Stimulated activated CD8-positive, alpha-beta memory T cell treated with anti-CD3 and anti-CD28 coated beads, Interleukin-15, amount 100 ng/mL, for 24 hours (primary cell): ENCODE measurements at regions not wholly inside any gene's neighbourhood (a gene's known extent, or its start where the extent isn't known, plus 50 kb on each side); places are given as distances from the start of the nearest gene placed in this dataset.

Experiments used
- DNase-seq: peaks from one replicate; pipeline ENCODE4 v3.0.0-alpha.2; 2020; ENCODE audit warnings: low read depth

DNA sequence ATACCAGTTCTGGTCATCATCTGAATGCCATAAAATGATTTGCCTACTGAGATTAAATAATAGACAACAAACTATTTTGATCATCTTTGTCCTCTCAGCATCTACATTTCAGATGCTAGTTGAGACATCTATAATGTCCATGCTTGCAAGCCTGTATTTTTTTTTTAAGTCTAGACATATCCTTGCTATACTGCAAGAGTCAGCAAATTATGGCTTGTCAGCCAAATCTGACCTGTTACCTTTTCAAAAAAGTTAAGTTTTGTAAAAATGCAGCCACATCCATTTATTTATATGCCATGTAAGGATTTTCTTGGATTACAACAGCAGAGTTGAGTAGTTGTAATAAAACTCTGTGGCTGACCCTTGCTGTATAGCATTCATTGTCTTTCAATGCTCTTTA, 1355.7 kb upstream of the FAM98A start:
- DNase-seq, result no peak

DNA sequence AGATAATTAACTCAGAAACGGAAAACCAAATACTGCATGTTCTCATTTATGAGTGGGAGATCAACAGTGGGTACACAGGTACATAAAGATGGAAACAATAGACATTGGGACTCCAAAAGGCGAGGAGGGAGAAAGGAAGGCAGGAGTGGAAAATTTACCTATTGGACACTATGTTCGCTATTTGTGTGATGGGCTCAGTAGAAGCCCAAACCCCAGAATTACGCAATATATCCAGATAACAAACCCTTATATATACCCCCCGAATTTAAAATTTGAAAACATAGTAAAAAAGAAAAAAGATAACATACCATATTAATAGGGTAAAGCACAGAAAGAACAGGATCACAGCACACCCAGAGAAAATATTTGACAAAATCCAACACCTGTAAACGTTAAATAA, 1351.7 kb upstream of the FAM98A start:
- no peak for DNase-seq

DNA sequence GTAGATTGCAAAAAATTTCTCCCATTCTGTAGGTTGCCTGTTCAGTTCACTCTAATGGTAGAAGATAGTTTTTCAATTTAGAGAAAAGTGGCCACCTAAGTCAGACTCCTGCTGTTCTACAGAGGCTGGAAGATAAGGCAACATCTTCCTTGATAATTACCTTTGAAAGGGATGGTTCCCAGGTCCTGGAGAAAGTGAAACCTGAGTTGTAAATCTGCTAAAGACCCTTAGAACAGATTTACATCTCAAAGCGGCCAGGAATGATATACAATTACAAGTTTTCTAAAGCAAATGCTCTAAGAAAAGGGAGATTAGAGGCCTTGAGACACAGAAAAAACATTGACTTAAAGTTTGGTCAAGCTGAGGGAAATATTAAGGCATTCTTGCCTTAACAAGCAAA, 1350.2 kb upstream of the FAM98A start:
- no peak for DNase-seq

DNA sequence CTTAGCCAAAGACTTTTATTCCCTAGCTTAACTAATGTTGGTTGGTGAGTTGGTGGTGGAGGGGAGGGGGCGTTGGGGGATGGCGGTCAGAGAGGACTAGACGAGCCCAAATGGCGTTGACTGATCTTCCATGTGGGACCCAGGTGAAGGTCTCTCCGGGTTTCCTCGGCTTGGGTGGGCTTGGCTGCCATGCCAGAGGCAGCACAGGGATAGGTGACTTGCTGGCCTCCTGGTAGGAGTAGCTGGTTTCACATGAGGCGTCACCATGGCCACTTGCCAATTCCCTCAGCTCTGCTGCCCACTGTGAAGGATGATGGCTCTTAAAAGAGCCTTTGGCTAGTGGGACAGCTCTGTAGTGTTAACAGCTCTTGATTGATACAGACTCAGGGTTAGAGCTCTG, 1337.0 kb upstream of the FAM98A start:
- DNase-seq, result no peak

DNA sequence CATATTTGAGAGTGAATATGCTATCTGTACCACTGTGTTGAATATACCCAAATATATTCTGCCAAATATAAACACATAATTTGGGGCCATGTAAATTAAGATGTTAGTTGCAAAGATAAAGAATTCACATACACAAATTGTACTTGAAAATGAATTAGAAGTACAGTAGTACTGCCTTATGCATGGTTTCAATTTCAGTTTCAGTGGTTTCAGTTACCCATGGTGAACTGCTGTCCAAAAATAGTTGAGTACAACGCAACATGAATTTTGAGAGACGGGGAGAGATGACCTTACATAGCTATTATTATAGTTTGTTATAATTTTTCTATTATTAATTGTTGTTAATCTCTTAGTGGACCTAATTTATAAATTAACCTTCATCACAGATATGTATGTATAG, 1313.0 kb upstream of the FAM98A start:
- no peak for DNase-seq

DNA sequence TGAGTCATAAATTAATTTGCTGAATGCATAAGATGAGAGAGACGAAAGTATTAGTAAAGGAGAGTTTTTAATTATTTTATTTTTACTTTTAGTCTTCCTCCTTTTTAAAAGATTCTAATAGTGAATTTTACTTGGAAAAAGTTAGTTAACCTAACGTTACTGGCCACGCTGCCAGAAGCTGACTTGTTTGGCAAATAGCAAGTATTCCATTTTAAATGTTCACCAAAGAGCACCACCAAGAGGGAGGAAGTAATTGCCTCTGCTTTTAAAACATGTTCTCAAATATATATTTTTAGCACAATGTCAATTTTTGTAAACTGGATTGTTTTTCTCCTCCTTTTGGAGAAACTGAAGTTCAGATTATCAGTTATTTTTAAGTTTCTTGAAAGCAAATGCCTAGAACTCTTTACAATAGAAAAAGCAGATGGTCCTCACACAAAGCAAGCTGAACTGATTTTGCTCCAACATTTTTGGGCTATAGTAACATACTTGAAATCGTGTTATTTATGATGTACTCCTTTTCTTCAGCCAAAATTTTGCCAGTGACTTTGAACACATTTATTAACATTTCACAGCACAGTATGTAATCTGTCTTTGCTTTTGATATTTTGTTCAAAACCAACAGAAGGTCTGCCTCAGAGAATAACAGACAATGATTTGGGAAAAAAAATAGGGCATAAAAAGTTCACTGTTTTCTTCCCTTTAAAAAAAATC, 1311.0 kb upstream of the FAM98A start:
- DNase-seq, result no peak

DNA sequence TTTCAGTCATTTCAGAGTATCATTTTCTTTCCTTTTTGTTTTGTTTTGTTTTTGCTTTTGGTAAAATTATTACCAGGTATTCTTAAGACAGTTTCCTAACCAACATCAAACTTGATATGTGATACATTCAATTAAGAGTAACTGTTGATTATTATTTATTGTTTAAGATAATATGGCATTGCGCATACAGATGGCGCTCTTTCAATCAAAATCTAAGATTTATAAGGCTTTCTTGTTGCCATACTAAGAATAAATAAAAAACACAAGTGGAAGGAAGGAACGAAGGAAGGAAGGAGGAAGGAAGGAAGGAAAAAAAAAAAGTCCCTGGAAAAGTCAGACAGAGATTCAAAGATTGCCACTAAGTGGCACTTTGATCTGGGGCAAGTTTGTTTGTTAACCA, 1308.7 kb upstream of the FAM98A start:
- no peak for DNase-seq

DNA sequence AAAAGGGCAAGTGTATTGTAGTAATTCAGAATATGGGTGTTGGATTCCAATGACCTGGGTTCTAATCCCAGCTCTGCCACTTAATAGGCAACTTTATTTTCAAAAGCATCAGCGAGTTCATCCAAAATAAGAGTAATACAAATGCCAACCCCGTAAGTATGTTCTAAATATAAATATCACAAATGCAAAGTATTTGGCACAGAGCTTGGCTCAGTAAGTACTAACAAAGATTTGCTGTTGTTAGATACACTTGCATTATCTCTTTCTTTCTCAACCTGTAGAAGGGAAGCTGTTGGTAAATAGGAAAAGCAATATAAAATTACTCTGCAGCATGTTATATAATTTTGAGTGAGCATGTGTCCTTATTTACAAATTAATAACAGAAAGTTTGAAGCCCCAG, 1302.6 kb upstream of the FAM98A start:
- no peak for DNase-seq

DNA sequence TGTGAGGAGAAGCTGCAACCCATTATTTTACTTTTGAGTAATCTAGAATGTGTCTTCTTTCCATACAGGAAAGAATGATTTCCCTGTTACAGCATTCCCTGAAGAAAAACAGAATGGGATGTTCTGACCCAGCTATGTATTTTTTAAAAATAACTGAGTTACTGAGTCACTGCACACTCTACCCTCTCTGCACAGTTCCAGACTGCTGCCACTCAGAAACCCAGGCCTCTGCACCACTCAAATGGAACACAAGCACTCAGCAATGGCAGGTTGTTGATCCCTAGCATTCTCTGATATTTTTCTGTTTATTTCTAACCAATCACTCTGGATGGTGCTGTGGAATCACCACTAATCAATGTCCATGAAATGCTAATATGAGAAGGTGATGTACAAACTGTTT, 1300.0 kb upstream of the FAM98A start:
- no peak for DNase-seq

DNA sequence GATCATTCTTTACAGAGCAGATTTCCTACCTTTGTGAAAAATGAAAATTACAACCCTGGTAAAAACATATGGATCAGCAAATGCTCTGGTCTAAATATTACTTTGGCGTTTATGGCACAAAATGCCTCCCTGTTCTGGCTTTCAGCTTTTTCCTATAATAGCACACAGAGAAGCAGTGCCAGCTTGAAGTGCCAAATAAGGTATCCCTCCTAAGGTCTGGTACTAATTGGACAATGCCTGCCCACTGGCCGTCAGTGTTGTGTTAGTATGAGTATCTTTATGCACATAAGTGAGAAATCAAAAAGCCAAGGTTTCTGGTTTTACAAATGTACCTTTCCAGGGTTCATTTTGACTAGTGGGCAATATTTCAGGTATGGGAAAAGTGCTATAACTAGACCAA, 1293.7 kb upstream of the FAM98A start:
- DNase-seq, result no peak

DNA sequence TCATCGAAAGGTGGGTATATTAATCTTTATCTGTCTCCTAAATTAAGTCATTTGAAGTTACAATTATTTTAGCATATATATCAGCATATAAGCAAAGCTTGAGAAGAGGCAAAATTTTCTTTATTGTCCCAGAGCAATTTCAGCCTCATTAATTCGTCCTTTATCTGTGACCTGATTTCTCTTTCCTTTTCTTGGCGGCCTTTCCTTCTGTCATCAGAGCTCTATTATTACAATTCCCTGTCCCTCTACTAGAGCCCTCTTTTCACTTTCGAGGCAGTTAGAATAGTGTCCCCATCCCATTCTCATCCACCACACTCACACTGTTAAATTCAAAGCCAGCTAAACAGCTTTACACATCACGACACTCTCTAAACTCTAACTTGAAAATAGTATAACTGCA, 1293.2 kb upstream of the FAM98A start:
- no peak for DNase-seq

DNA sequence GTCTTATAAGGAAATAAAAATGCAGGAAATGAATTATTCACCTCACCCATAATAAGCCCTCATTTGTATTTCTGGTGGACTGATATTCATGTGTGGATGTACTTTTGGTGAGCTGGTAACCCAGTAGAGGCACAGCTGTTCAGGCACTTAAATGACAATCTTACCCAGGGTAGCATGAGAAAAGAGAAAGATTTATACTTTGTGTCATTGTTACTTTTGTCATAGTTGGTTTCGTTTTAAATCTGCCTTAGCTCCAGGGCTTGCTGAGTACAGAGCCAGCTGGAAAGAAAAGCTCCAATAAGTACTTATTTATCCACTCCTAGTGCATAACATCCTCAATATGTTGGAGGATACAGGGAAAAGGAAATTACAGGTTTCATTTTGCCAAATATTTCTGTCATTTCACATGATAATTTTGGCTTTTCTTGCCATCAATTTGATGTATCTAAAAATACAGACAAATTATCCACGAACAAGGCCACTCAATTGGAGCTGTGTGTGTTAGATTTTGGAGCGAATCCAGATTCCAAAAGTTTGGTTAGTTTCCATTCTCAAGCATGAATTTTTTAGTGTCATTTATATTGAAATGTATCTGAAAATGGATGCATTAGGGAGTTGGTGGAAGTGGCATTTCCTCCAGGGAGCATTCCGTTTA, 1276.1 kb upstream of the FAM98A start:
- no peak for DNase-seq

DNA sequence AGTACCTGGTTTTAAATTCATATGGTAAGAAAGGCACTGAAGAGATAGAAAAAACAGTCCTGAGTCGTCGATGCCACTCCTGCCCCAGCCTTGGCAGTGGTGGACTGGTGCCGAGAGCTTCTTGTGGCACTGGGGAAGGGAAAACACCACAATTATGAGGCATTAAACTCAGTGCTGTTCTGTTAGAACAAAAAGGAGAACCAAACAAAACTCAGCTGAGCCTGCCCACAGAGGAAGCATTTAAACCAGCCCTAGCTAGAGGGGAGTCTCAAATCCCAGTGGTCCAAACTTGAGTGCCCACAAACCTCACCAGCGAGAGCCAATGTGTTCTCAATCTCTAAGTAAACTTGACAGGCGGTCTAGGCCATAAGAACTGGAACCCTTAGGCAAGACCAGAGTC, 1254.5 kb upstream of the FAM98A start:
- DNase-seq, result no peak

DNA sequence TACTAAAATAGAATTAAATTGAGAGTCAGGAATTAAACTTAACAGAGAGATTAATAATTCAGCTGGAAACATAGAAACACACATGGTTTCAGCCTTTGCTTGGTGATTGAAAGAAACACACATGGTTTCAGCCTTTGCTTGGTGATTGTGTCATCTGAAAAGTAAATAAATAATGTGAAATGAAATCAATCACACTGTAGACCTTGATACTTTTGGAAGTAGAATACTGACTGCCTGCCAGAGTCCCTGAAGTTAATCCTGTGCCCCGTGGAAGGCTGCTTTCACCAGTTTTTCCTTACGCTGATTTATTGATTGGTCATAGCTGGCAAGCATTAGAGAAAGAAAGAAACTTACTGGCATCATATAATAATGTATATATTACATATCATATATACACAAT, 1252.7 kb upstream of the FAM98A start:
- no peak for DNase-seq

DNA sequence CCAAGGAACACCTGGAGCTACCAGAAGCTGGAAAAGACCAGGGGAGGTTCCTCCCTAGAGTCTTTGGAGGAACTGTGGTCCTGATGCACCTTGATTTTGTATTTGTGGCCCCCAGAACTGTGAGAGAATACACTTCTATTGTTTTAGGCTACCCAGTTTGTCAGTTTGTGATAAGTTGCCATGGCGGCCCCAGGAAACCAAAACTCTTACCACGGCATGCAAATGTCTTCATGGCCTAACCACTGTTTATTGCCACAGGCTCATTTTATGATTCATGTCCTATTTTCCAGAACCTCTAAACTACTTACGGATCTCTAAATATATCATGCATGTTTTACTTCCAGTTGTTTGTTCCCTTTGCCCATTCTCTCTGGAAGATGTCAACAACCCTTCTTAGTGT, 1250.7 kb upstream of the FAM98A start:
- DNase-seq, result no peak

DNA sequence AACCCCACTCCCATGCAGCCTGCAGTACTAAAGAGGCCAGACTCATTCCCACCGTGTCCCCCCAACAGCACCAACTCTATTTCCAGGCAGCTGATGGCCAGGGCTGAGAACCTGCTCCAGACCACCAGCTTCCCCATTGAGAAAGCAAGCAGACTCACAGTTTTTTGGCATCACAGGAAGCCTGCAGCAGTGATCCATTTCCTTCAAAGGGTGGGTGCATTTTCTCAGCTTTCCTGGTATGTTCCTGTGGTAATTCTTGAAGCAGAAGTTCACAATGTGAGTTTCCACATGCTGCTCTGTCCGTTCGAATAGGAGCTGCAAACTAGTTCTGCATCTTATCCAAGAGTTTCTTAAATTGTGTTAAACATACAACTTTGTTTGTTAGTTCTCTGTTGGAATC, 1249.6 kb upstream of the FAM98A start:
- no peak for DNase-seq

DNA sequence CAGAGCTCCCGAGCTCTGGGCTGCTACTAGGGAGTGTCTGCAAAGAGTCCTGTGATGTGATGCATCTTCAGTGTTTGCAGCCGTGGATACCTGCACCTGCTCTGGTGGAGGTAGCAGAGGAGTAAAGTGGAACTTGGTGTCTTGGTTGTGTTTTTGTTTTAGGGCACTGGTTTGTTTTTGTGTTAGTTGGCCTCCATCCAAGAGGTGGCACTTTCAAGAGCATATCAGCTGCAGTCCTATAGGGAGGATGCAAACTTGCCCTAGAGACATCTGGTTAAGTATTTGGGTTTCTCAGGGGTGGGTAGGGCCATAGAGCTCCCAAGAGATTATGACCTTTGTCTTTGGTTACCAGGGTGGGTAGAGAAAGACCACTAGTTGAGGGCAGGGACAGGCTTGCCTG, 1249.0 kb upstream of the FAM98A start:
- DNase-seq, result no peak

DNA sequence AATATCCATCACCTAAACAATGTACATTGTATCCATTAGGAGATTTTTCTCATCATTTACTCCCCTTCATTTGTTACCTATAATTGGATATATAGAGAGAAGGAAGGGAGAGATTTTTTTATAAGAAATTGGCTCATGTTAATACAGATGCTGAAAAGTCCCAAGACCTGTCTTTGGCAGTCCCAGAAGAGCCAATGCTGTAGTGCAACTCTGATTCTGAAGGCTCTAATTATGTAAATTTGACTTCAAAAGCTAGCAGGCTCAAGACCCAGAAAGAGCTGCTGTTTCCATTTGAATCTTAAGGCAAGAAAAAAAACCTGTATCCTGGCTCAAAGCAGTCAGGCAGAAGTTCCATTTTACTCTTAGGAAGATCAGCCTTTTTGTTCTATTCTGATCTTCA, 1245.5 kb upstream of the FAM98A start:
- no peak for DNase-seq

DNA sequence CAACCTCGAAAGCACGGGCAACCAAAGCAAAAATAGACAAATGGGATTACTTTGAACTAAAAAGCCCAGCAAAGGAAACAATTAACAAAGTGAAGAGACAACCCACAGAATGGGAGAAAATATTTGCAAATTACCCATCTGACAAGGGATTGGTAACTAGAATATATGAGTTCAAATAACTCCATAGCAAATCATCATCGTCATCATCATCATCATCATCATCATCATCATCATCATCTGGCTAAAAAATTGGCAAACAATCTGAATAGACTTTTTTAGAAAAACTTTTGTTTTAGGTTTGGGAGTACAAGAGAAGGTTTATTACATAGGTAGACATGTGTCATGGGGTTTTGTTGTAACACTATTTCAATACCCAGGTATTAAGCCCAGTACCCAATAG, 1239.3 kb upstream of the FAM98A start:
- DNase-seq, result no peak

DNA sequence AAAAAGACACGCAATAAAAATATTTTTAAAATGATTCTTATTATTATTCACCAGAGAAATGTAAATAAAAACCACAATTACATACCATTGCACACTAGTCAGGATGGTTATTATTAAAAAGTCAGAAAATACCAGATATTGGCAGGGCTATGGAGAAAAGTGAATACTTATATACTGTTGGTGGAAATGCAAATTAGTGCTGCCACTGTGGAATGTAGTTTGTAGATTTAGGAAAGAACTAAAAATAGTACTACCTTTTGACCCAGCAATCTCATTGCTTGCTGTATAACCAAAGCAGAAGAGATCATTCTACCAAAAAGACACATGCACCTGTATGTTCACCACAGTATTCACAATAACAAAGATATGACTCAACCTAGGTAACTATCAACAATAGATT, 1237.3 kb upstream of the FAM98A start:
- no peak for DNase-seq

DNA sequence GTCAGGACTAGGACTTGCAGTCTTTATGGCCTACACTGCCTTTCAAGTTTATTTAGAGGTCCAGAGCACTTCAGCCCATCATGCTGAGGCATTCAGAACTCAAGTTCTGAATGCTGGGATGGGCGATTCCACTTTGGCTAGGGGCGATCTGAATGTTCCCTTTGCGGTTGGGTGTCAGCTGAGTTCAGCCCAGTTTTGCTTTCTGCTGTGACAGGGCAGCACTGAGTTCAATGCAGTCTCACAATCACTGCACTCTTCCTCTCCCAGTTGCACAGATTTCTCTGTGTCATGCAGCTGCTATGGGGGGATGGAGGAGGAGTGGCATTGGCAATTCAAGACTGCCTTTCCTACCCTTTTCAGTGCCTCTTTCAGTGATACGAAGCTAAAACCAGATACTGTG, 1232.0 kb upstream of the FAM98A start:
- DNase-seq, result no peak

DNA sequence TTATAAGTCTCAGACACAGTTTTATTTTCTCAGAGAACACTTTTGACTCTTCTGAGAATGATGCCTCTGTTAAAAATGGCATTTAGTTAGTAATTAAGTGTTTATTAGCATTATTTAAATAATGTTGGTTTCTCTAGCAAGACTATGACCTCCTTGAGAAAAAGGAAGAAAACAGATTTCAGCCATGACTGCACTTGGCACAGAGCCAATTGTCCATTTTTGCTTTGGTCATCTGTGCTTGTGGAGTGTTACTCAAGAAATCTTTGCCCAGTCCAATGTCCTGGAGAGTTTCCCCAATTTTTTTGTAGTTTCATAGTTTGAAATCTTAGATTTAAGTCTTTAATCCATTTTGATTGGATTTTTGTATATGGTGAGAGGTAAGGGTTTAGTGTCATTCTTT, 1229.4 kb upstream of the FAM98A start:
- DNase-seq, result no peak

DNA sequence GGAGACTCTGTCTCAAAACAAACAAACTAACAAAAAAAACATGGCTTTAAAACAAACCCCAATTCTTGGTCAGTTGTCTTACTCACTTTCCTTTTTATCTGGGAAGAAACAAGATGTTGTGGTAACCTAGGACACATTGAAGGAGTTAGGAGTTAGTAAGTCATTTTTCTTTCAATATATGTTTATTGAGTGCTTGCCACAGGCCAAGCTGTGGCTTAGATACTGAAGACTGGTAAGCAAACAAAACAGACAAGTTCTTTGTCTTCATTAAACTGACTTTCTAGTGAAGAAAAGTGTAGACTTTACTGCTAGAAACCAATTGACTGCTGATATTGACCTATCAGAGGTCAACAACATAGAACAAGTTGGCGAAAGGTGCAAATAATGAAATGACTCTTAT, 1228.3 kb upstream of the FAM98A start:
- DNase-seq, result no peak

DNA sequence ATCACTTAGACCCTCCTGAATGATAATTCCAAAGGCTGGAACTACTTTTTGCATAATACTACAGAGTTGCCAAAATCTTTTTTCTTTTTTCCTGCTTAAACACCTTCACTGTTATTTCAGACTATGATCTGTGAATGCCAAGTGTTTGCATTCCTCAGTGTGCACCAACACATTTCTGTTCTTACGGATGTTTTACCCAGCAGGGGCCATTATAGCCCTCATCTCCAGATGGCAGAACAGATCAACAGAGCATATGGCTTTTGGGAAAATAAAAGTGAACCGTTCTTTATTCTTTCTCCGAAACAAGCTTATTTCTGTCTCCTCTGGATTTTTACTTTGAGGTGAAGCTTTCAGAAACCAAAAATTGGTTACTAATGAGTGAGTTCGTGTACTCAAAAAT, 1226.6 kb upstream of the FAM98A start:
- DNase-seq, result no peak
